ENCODE measurements at regions not wholly inside any gene's neighbourhood (a gene's known extent, or its start where the extent isn't known, plus 50 kb on each side); places are given as distances from the start of the nearest gene placed in this dataset.

GRCh38 chr9:99561509-99561917 is 260.2 kb upstream of the NR4A3 start:
- TF ChIP-seq POLR2AphosphoS5 (IDR thresholded peaks at IDR 0.05; ENCODE audit: insufficient read depth in 1 of 2, low read depth in 1 of 2) (no peak), CTCF (IDR thresholded peaks at IDR 0.05) (no peak), POLR2A (IDR thresholded peaks at IDR 0.05) (no peak)

Data from vagina (tissue), 2 donors.